Lung (tissue), 11 donors: ENCODE measurements at regions not wholly inside any gene's neighbourhood (a gene's known extent, or its start where the extent isn't known, plus 50 kb on each side); places are given as distances from the start of the nearest gene placed in this dataset.

Experiments
- ATAC-seq: fragments of 200-7000 bp; cut with Tn5 transposase; one replicate; pipeline ENCODE4 v1.9.1; 2020; ENCODE audit warnings: moderate number of reproducible peaks; ENCODE audit not compliant: insufficient read depth, low FRiP score
- DNase-seq, 3 donors: peaks; one replicate each; pipeline ENCODE4 v3.0.0-alpha.2; 2013 to 2017
- H3K27ac ChIP-seq, 2 donors: one replicate each; pipeline ENCODE4 v1.5.1; 2013; ENCODE audit warnings: mild to moderate bottlenecking in 2 of 2, moderate library complexity in 2 of 2, control low read depth in 1 of 2, inconsistent platforms in 1 of 2, low read depth in 1 of 2, low read length in 1 of 2
- H3K27me3 ChIP-seq, 3 donors: one replicate each; pipeline ENCODE4 v1.5.1; 2013; ENCODE audit warnings: low read length in 2 of 3; ENCODE audit not compliant: control insufficient read depth in 3 of 3, insufficient read depth in 3 of 3
- H3K36me3 ChIP-seq, 4 donors: one replicate each; pipeline ENCODE4 v1.5.1; 2013; ENCODE audit warnings: low read length in 4 of 4, mild to moderate bottlenecking in 1 of 4, moderate library complexity in 1 of 4; ENCODE audit not compliant: control insufficient read depth in 4 of 4, insufficient read depth in 4 of 4
- H3K4me1 ChIP-seq, 5 donors: one replicate each; pipeline ENCODE4 v1.5.1; 2013; ENCODE audit warnings: low read length in 5 of 5, mild to moderate bottlenecking in 2 of 5, moderate library complexity in 1 of 5; ENCODE audit not compliant: control insufficient read depth in 5 of 5, insufficient read depth in 5 of 5
- H3K4me3 ChIP-seq: one replicate; pipeline ENCODE4 v1.5.1; 2013; ENCODE audit warnings: mild to moderate bottlenecking, control low read depth, moderate library complexity
- H3K9ac ChIP-seq, 2 donors: one replicate each; pipeline ENCODE4 v1.5.1; 2013; ENCODE audit warnings: low read length in 2 of 2, control low read depth in 1 of 2; ENCODE audit not compliant: insufficient read depth in 1 of 2
- H3K9me3 ChIP-seq, 4 donors: one replicate each; pipeline ENCODE4 v1.5.1; 2013; ENCODE audit warnings: low read length in 3 of 4, mild to moderate bottlenecking in 1 of 4, moderate library complexity in 1 of 4; ENCODE audit not compliant: control insufficient read depth in 4 of 4, insufficient read depth in 3 of 4
- CTCF ChIP-seq: IDR thresholded peaks from 2 replicates; pipeline ENCODE4 v1.5.1; 2012; ENCODE audit warnings: mild to moderate bottlenecking; ENCODE audit errors: control extremely low read depth, extremely low read depth
- WGBS, 2 donors: extraction: QIAGEN DNeasy Blood & Tissue Kit; methylation state at CpG; one replicate each; pipeline ENCODE4 v1.1.7; 2013; 5-methylcytosine and 5-hydroxymethylcytosine counted together
- donor health status: control.
- donor health status: control.
- donor health status: Bipolar disorder and iron deficiency.
- donor health status: healthy.
- donor health status: DM: yes; HTN: yes; CAD: no.

GRCh38 chr3:75218577-75218976, 445.6 kb upstream of the FRG2C start:
- H3K9me3 ChIP-seq: no peaks in the 10 kb centered on the region
- H3K36me3 ChIP-seq: no peaks in the 10 kb centered on the region
- no peak overlapping the region for H3K4me3 ChIP-seq
- no peak for ATAC-seq
- no peaks in the 10 kb centered on the region for H3K27me3 ChIP-seq
- no peak overlapping the region for H3K27ac ChIP-seq
- 26 to 39% methylated on average over 1 of the region's 1 CpG for WGBS, 2 donors
- DNase-seq: no peak
- H3K4me1 ChIP-seq: no peaks in the 10 kb centered on the region
- H3K9ac ChIP-seq: no peak overlapping the region
- TF ChIP-seq CTCF: no peak

GRCh38 chr3:75220932-75221331, 443.2 kb upstream of the FRG2C start:
- no peaks in the 10 kb centered on the region for H3K36me3 ChIP-seq
- ATAC-seq (no peak), DNase-seq (no peak)
- H3K4me3 ChIP-seq: no peak overlapping the region
- no peaks in the 10 kb centered on the region for H3K9me3 ChIP-seq
- no peaks in the 10 kb centered on the region for H3K4me1 ChIP-seq
- WGBS, 2 donors: 64 to 78% methylated on average over 4 of the region's 4 CpGs
- no peak overlapping the region for H3K9ac ChIP-seq
- TF ChIP-seq CTCF: no peak
- H3K27me3 ChIP-seq: no peaks in the 10 kb centered on the region
- H3K27ac ChIP-seq: no peak overlapping the region

- no peak for TF ChIP-seq CTCF
- DNase-seq (no peak), ATAC-seq (no peak)
These were observed 439.7 kb upstream of the FRG2C start for GRCh38 chr3:75224412-75224811.

GRCh38 chr3:75232216-75232615, 431.9 kb upstream of the FRG2C start:
- Histone ChIP-seq H3K9me3 (no peaks in the 10 kb centered on the region), H3K36me3 (no peaks in the 10 kb centered on the region), H3K27ac (no peak overlapping the region), H3K27me3 (no peaks in the 10 kb centered on the region), H3K4me1 (no peaks in the 10 kb centered on the region), H3K4me3 (no peak overlapping the region), H3K9ac (no peak overlapping the region)
- 73 to 84% methylated on average over 1 of the region's 1 CpG for WGBS, 2 donors
- TF ChIP-seq CTCF: no peak
- no peak for DNase-seq
- no peak for ATAC-seq

More at GRCh38 chr3:75224412-75224811, 439.7 kb upstream of the FRG2C start:
- no peaks in the 10 kb centered on the region for H3K27me3 ChIP-seq
- H3K36me3 ChIP-seq: no peaks in the 10 kb centered on the region
- no peaks in the 10 kb centered on the region for H3K4me1 ChIP-seq
- 47 to 56% methylated on average over 2 of the region's 2 CpGs for WGBS, 2 donors
- H3K9ac ChIP-seq: no peak overlapping the region
- H3K4me3 ChIP-seq: no peak overlapping the region
- H3K27ac ChIP-seq: no peak overlapping the region
- H3K9me3 ChIP-seq: no peaks in the 10 kb centered on the region
